GM19328 (cell line): ENCODE measurements at regions not wholly inside any gene's neighbourhood (a gene's known extent, or its start where the extent isn't known, plus 50 kb on each side); places are given as distances from the start of the nearest gene placed in this dataset.
"Not testable (repeated sequence)": the region's sequence is repeated elsewhere in the genome, so short reads cannot be mapped to it uniquely, and the experiment has no call there.

Experiments
- ATAC-seq: cut with Tn5 transposase; IDR thresholded peaks from one replicate; pipeline ENCODE4 v1.9.1; 2021; ENCODE audit warnings: mild to moderate bottlenecking, moderate library complexity; ENCODE audit not compliant: unreplicated experiment

GRCh38 chr2:199040522-199040921 lies 417.2 kb downstream of the SATB2 start:
- ATAC-seq, result no peak

- not testable (repeated sequence) for ATAC-seq
These were observed 424.0 kb downstream of the SATB2 start for GRCh38 chr2:199033761-199034160.

DNA sequence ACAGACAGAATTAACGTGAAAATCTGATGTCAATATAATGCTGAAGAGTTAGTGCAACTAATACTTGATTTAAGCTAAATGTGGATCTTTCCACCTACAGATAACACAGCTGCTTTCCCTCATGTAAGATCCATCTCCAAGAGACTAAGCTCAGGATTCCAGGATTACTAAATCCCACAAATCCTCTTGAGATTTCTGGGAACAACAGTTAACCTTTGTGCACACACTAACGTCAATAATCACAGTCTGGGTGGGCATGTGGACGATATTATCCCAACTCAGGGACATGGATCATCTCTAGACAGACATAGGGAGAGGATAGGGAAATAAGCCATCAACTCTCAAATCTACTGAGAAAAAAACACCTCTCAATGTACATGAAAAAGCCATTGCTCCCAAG lies 432.6 kb downstream of the SATB2 start:
- ATAC-seq, result no peak

- no peak for ATAC-seq
These were observed 433.5 kb downstream of the SATB2 start for GRCh38 chr2:199024224-199024623.

DNA sequence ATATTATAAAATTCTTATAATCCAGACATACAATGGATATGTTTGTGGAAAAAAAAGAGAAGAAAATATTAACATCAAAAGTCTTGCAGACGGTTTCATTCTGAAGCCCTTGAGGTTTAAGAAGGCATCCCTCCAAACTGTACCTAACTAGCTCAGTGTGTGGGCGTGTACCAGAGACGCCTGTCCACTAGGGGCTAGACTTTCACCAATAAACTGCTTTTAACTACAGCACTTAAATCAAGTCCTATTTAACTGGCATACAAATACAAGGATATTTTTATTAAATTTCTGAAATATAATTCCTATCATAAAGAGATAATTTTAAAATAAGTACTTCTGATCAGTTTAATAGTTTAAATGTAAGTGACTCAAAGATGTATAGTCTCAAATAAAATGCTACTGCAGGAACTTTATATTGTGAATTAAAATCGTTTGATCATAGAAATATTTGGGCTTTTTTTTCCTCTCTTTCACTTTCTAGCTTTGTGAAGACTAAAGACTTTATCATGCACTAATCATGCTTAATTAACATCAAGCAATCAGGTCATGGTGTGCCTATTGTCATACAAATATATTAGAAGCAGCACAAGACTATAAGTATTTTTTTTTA lies 437.7 kb downstream of the SATB2 start:
- no peak for ATAC-seq

GRCh38 chr2:199018826-199019225 lies 438.9 kb downstream of the SATB2 start:
- no peak for ATAC-seq

DNA sequence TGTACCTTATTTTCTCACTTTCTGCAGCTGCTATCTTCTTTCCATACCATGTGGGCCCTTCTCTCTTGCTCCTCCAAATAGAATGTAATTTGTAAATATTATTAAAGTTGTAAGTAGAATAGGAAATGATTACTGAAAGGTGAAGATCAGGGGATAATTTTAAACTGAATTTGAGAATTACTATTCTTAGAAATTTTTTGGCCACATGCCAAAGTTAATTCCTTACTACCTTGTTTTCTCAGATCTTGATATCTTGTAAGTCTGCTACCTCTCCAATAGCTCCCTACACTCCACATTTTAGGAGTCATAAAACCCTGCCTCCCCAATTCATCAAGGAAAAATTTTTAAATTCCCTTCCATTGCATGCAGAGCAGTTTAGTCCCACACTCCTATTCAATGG lies 442.7 kb downstream of the SATB2 start:
- no peak for ATAC-seq

DNA sequence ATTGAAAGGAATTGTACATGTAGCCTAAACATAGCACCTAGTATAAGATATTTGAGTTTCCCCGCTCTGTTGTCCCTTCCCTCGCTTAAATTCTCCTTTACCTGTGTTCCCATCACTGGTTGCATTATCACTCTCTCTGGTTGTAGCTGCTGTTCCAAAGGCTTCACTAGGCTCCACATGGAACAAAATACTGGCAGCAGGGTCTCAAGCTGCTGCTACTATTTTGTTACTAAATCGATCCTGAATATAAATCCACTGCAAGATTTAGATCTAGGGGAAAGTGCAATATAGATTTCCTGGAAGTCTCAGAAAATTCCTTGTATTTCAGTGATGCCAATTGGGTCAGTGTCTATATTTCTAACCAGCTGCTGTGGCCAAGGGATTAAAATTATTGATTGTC lies 443.5 kb downstream of the SATB2 start:
- ATAC-seq, result no peak

GRCh38 chr2:199011908-199012307 lies 445.8 kb downstream of the SATB2 start:
- no peak for ATAC-seq

DNA sequence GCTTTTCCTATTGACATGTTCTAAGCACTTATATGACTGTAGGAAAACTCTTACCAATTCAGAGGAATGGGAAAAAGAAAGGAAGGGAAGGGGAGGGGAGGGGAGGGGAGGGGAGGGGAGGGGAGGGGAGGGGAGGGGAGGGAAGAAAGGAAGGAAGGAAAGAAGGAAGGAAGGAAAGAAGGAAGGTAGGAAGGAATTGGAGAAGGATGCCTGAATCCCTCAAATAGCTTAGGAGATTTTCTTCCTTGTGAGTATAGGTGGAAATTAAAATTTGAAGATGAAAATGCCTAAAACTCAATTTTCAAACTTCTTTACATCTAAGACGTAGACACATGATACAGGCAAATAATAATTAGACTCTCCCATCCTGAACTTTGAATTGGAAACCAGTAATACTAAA lies 463.1 kb downstream of the SATB2 start:
- ATAC-seq, result no peak

DNA sequence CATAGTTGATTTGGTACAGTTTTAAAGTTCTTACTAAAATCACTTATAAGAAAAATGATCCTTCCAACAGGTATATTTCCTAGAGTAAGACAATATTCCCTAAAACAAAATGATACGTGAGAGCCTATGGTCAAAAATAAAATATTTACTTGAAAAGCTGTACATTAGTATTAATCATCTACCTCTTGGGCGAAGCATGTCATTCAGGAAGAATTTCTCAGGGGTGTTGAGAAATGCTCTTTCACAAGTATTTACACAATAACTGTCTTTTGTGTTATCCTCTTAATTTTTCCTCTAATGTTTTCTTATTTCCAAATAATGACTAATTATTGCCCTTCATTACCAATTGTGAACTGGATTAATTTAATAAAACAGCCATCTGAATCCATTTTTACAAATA lies 466.3 kb downstream of the SATB2 start:
- no peak for ATAC-seq

DNA sequence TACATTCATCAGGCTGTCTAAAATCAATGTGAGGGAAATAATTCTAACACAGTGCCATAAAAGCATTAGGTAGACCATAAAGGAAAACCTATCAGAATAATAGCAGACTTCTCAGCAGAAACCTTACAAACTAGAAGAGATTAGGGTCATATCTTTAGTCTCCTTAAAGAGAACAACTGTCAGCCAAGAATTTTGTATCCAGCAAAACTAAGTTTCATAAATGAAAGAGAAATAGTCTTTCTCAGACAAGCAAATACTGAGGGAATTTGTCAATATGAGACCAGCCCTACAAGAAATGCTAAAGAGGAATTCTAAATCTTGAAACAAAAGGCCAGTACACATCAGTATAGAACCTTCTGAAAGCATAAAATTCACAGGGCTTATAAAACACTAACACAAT lies 482.0 kb downstream of the SATB2 start:
- ATAC-seq, result no peak

- ATAC-seq, result no peak
These were observed 484.0 kb downstream of the SATB2 start for GRCh38 chr2:198973785-198974184.

- ATAC-seq, result no peak
These were observed 484.6 kb downstream of the SATB2 start for GRCh38 chr2:198973181-198973580.

DNA sequence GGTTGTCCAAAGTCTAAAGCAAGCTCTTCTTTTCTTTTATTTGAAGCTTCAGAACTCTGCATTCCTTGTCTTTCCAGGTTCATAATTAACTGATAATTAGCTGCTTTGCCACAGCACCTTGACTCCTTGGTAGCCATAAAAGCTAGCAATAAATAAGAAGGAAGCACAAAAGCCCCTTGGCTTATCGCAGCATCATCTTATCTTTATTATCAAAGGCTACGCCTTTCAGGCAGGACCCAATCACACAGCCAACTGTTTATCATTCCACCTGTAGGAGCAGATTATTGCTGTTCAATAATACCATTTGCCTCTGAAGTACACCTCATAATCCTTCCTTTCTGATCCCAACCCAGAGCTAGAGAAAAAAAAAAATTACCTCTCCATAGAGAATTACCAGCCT lies 489.2 kb downstream of the SATB2 start:
- no peak for ATAC-seq

DNA sequence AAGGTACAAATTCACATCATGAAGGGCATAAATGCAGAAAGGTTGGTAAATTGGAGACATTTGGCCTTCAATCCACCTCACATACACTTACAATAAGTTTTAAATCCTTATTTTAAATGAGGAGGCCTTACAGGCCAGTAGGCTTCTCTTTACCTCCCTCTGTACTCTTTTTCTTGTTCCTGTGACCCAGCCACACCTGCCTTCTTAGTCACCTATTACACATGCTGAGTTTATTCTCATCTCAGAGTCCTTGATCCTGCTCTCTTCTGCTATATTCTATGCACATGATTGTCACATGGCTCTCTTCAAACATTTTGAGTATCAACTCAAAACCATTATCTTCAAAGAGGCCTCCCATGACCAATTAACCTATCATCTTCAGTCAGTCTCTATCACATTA lies 491.5 kb downstream of the SATB2 start:
- ATAC-seq, result no peak

GRCh38 chr2:198961547-198961946 lies 496.2 kb downstream of the SATB2 start:
- ATAC-seq, result no peak

DNA sequence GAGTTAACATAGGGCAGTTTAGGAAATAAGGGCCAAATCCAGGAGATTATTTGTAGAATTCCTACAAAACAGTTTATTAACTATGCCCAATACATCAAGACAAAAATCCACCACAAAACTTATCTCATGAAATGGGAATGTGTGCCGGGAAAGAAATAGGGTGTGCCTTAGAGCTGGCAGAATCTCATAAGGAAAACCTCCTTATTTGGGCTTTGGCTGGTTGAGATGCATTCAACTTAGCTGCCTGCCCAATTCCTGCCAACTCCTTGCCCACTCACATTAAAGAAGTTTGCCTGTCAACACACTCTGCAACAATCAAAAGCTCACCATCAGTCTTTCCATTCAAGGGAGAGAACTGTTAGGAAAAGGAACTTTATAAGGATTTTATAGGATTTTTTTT lies 500.6 kb downstream of the SATB2 start:
- no peak for ATAC-seq

DNA sequence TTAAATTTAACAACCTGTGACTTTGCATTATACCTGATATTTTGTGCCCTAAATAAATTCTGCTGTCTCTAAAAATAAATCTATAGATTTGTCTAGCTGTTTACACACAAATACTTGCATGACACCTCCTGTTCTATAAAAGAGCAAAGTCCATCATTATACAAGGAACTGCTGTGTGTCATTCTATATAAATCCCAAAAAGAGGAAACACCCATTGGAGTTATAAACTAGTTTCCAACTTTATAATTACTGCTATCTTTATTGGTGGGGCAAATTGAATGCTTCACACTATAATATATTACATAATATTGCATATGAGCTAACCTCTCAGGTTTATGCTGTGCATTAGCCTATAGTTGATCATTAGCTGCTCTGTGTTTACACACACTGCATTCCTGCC lies 504.4 kb downstream of the SATB2 start:
- ATAC-seq, result no peak

DNA sequence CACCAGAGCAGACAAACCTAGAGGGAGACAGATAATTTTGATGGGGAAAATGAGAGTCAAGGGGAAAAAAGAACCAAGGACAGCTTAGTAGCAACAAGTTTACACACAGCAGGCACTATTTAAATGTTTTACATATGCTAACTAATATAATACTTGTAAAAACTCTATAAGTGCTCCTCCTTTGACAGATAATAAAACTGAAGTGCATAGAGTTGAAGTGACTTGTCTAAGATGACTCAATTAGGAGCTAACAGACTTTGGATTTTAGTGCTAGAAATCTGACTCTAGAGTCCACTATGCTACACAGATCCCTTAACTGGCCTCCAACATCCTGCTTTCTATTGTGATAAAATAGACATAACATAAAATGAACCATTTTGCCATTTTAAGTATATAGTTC lies 506.9 kb downstream of the SATB2 start:
- ATAC-seq, result no peak

- no peak for ATAC-seq
These were observed 512.2 kb downstream of the SATB2 start for GRCh38 chr2:198945496-198945895.

DNA sequence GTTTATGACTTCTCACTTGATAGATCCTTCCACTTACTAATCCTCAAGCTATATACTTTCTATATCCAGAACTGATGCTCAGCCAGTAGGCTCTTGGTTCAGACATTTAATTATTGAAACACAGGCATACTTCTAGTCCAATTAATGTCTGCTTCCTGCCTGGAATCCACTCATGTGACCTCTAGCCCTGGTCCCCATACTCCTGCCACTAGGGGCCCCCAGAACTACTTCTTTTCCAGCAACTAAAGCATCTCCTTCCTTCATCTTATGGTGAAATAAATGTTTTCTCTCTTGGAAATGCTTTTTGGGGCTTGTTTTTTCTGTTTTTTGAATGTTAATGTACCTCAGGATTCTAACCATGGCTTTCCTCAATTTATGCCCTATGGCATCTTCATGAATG lies 527.6 kb downstream of the SATB2 start:
- no peak for ATAC-seq

DNA sequence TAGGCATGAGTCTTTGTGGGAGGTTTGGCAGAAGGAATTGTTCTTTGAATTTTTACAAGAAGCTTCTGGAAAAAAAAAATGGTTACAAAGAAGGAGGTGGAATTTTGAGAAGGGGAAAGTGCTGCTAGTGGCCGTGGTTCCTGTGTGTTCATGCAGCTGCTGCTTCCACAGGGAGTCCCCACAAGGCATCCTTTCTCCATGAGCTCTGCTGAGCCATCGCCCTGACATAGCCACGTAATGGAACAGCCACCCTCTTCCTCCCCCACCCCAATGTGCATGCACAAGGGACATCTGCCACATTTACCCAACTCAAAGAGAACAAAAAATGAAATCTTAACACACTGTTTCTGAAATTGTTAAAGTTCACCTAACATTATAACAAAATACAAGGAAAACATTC lies 529.7 kb downstream of the SATB2 start:
- ATAC-seq, result no peak
